ENCODE measurements at regions not wholly inside any gene's neighbourhood (a gene's known extent, or its start where the extent isn't known, plus 50 kb on each side); places are given as distances from the start of the nearest gene placed in this dataset.

DNA sequence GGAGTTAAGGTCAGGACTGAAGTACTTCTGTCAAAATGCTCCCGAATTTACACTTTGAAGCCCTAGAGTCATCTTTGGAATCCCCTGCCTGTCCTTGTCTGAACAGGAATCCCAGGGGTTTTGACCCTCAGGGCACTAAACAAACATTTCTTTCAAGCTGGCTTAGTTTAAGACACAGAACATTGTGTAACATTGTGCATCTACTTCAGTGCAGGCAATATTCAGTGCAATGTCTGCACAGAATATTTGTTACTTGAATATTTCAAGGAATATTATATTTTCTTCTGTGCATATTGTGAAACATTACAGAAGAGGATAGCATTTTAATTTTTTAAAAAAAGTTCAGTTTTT lies 763.4 kb downstream of the PCDH18 start:
- Histone ChIP-seq H3K27me3 (ENCODE audit: control insufficient read depth, insufficient read depth, low read length) (no peaks in the 10 kb centered on the region), H3K9ac (ENCODE audit: low read length) (no peak overlapping the region), H3K9me3 (ENCODE audit: control insufficient read depth, low read depth, low read length) (no peaks in the 10 kb centered on the region), H3K27ac (ENCODE audit: low read length) (no peak overlapping the region), H3K4me1 (ENCODE audit: control insufficient read depth, low read depth, low read length) (peaks cover 2% of the 10 kb centered on the region), H3K36me3 (ENCODE audit: control insufficient read depth, low read depth, low read length) (no peaks in the 10 kb centered on the region), H3K4me3 (ENCODE audit: low read length) (no peak overlapping the region)

DNA sequence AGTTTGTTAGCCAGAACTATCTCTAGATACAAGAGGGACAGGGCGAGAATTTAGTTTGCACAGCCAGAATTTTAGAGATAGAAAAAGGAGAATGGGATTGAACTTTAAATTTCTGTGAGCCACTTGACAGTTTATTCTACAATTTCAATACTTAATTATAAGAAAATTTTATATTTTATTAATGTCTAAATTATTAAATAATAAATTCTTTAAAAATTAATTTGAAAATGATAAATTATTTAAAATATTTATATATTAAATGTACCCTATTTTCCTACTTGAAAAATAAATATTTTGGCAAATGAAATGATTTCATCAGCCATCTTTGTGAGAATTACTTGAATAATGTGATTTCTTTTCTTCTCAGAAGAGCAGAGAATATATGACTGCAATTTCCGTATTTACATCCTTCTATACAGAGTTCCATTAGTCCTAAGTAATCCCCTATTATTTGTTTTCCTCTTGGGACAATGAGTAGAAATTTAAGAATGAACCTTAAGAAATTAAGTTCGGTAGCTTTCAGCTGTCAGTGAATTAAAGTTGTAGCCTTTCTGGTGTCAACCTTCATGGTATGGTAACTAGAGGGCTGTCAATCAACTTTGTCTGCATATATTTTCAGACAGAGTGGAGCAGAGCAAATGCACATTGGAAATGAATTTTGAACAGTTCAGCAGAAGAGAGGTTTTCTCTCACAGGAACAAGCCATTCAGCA lies 763.9 kb downstream of the PCDH18 start:
- Histone ChIP-seq H3K4me3 (ENCODE audit: low read length) (no peak overlapping the region), H3K9me3 (ENCODE audit: control insufficient read depth, low read depth, low read length) (no peaks in the 10 kb centered on the region), H3K4me1 (ENCODE audit: control insufficient read depth, low read depth, low read length) (peaks cover 5% of the 10 kb centered on the region), H3K27me3 (ENCODE audit: control insufficient read depth, insufficient read depth, low read length) (no peaks in the 10 kb centered on the region), H3K36me3 (ENCODE audit: control insufficient read depth, low read depth, low read length) (no peaks in the 10 kb centered on the region), H3K9ac (ENCODE audit: low read length) (no peak overlapping the region), H3K27ac (ENCODE audit: low read length) (no peak overlapping the region)

DNA sequence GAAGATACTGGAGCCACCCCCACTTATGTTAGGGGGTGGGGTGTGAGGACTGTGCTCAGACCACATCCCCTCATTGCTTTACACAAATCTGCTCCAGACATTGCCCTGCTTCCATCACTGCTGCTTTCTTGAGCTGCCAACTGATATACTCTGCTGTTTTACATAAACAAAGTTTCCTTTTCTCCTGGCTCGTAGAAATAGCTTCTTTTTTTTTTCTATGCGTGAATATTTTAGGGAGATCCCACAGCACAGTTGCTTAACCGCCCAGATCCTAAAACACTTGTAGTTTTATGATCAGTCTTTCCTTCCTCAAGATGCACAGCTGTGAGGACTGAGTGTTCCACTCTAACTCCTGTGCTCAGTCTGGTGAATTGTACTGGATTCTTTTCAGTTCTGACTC lies 768.4 kb downstream of the PCDH18 start:
- Histone ChIP-seq H3K36me3 (ENCODE audit: control insufficient read depth, low read depth, low read length) (no peaks in the 10 kb centered on the region), H3K9me3 (ENCODE audit: control insufficient read depth, low read depth, low read length) (no peaks in the 10 kb centered on the region), H3K27ac (ENCODE audit: low read length) (no peak overlapping the region), H3K4me3 (ENCODE audit: low read length) (no peak overlapping the region), H3K4me1 (ENCODE audit: control insufficient read depth, low read depth, low read length) (peaks cover 5% of the 10 kb centered on the region), H3K27me3 (ENCODE audit: control insufficient read depth, insufficient read depth, low read length) (no peaks in the 10 kb centered on the region), H3K9ac (ENCODE audit: low read length) (no peak overlapping the region)

DNA sequence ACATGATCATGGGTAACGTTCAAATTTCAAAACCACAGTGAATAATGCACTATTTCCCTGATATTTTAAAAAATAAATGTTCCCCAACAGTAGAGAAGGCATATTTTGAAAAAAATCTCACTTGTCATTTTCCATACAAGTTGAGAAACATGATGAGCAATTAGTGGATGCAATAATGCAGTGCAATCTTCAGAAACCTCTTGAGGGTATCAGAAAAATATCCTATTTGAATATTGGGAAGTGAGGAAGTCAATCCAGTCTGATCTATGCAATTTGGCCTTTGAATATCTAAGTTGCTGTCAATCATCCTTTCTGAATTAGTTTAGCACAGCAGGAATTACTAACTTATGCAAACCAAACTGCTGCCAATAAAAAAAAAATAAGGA lies 776.8 kb downstream of the PCDH18 start:
- no peak overlapping the region for H3K27ac ChIP-seq (ENCODE audit: low read length)
- H3K4me1 ChIP-seq (ENCODE audit: control insufficient read depth, low read depth, low read length): peaks cover 34% of the 10 kb centered on the region
- no peak overlapping the region for H3K4me3 ChIP-seq (ENCODE audit: low read length)
- no peaks in the 10 kb centered on the region for H3K36me3 ChIP-seq (ENCODE audit: control insufficient read depth, low read depth, low read length)
- H3K9me3 ChIP-seq (ENCODE audit: control insufficient read depth, low read depth, low read length): no peaks in the 10 kb centered on the region
- no peaks in the 10 kb centered on the region for H3K27me3 ChIP-seq (ENCODE audit: control insufficient read depth, insufficient read depth, low read length)
- H3K9ac ChIP-seq (ENCODE audit: low read length): no peak overlapping the region

DNA sequence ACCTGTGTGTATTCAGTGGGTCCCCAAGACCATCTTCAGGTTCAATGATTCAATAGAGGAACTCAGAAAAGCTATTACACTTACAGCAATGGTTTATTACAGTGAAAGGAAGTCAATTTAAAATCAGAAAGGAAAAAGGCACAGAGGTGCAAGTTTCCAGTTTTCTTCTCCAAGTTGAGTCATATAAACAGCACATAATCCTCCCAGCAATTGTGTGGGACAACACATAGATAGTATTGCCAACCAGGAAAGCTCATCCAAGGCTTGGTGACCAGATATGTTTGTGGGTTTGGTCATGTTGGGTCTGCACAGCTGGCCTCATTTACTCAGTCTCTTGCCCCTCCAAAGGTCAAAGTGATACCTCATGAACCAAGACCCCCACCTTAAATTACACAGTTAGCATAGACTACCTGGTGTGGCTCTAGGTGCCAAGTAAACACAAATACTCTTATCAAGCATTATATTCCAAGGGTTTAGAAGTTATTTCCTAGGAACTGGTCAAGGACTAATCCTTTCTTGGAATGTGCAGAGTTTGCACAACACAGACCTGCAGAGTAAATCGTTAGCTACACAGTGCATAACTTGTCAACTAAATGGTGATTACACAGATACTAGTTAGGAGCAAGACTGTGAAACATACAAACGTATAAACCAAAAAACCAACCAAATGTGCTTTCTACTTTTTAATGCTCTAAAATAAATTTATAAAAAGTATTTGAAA lies 777.3 kb downstream of the PCDH18 start:
- Histone ChIP-seq H3K27ac (ENCODE audit: low read length) (no peak overlapping the region), H3K9me3 (ENCODE audit: control insufficient read depth, low read depth, low read length) (peaks cover under 1% of the 10 kb centered on the region), H3K9ac (ENCODE audit: low read length) (no peak overlapping the region), H3K27me3 (ENCODE audit: control insufficient read depth, insufficient read depth, low read length) (no peaks in the 10 kb centered on the region), H3K4me1 (ENCODE audit: control insufficient read depth, low read depth, low read length) (peaks cover 34% of the 10 kb centered on the region), H3K4me3 (ENCODE audit: low read length) (no peak overlapping the region), H3K36me3 (ENCODE audit: control insufficient read depth, low read depth, low read length) (no peaks in the 10 kb centered on the region)

DNA sequence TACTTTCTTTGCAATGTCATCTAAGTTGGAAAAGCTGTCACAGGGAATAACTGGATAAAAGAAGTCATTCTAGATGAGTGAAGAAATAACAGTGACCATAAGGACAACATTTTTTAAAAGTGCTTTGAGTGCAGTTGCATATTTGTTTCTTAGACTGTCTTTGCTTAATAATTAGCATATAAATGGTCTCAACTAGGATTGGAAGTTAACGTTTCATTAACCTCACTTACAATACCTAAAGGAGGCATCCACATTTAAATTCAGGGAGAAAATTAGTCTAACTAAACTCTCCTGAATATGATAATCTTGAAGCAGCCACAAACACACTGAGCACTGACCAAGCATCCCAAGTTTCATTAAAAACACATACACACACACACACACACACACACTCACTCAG lies 780.7 kb downstream of the PCDH18 start:
- Histone ChIP-seq H3K9ac (ENCODE audit: low read length) (peak overlapping the region; percentile 33), H3K27ac (ENCODE audit: low read length) (peak overlapping the region; percentile 64), H3K36me3 (ENCODE audit: control insufficient read depth, low read depth, low read length) (no peaks in the 10 kb centered on the region), H3K27me3 (ENCODE audit: control insufficient read depth, insufficient read depth, low read length) (no peaks in the 10 kb centered on the region), H3K9me3 (ENCODE audit: control insufficient read depth, low read depth, low read length) (peaks cover 15% of the 10 kb centered on the region), H3K4me3 (ENCODE audit: low read length) (no peak overlapping the region), H3K4me1 (ENCODE audit: control insufficient read depth, low read depth, low read length) (peaks cover 28% of the 10 kb centered on the region)

DNA sequence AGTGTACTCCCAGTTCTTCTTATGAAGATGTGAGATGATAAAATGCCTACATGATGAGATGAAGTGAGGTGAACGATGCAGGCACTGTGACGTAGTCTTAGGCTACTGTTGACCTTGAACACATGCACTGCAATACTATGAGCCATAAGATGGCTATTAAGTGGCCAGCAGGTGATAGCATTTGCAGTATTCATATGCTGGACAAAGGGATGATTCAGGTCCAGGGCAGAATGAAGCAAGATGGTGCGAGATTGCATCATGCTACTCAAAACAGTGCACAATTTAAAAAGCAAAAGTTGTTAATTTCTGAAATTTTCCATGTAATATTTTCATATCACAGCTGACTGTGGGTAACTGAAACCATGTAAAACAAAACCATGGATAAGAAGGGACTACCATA lies 781.4 kb downstream of the PCDH18 start:
- H3K9ac ChIP-seq (ENCODE audit: low read length): peak overlapping the region; percentile 33
- peaks cover 28% of the 10 kb centered on the region for H3K4me1 ChIP-seq (ENCODE audit: control insufficient read depth, low read depth, low read length)
- H3K36me3 ChIP-seq (ENCODE audit: control insufficient read depth, low read depth, low read length): no peaks in the 10 kb centered on the region
- H3K27ac ChIP-seq (ENCODE audit: low read length): peak overlapping the region; percentile 64
- H3K4me3 ChIP-seq (ENCODE audit: low read length): no peak overlapping the region
- no peaks in the 10 kb centered on the region for H3K27me3 ChIP-seq (ENCODE audit: control insufficient read depth, insufficient read depth, low read length)
- H3K9me3 ChIP-seq (ENCODE audit: control insufficient read depth, low read depth, low read length): peaks cover 15% of the 10 kb centered on the region

DNA sequence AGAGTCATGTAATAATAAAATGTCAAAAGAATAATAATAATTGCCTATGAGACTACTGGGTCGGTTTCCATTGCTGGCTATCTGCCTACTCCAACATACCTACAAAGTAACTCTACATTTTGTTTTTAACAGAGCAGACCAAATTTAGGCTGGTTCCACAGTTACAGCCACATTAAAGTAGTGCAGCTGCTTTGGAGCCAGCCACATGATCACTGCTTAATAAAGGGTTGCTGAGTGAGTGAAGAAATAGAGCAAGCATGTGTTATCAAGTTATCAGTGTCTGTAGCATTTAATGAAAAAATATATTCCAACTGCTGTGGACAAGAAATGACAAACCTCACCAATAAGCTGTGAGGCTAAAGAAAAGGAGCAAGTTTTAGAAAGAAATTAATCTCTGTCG lies 782.3 kb downstream of the PCDH18 start:
- peaks cover 22% of the 10 kb centered on the region for H3K4me1 ChIP-seq (ENCODE audit: control insufficient read depth, low read depth, low read length)
- H3K4me3 ChIP-seq (ENCODE audit: low read length): no peak overlapping the region
- no peak overlapping the region for H3K9ac ChIP-seq (ENCODE audit: low read length)
- H3K27me3 ChIP-seq (ENCODE audit: control insufficient read depth, insufficient read depth, low read length): no peaks in the 10 kb centered on the region
- H3K36me3 ChIP-seq (ENCODE audit: control insufficient read depth, low read depth, low read length): no peaks in the 10 kb centered on the region
- H3K27ac ChIP-seq (ENCODE audit: low read length): no peak overlapping the region
- peaks cover 15% of the 10 kb centered on the region for H3K9me3 ChIP-seq (ENCODE audit: control insufficient read depth, low read depth, low read length)

DNA sequence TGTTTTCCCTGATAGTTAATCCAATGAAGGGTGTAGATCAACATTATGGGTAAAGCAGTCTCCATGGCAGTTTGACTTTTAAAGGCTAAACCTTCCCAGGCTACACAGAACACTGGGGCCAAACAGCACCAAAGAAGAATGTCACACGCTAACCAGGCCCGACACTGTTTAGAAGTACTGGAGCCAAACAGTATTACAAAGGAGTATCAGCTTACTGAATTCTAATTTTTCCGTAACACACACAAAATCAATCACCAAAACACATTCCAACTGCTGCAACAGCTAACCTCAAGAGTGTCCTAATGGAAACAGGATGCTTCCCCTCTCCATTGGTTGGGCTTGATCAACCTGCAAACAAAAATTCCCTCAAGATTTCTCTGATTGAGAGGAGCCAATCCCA lies 783.5 kb downstream of the PCDH18 start:
- no peaks in the 10 kb centered on the region for H3K36me3 ChIP-seq (ENCODE audit: control insufficient read depth, low read depth, low read length)
- H3K9me3 ChIP-seq (ENCODE audit: control insufficient read depth, low read depth, low read length): peaks cover 18% of the 10 kb centered on the region
- H3K27ac ChIP-seq (ENCODE audit: low read length): no peak overlapping the region
- H3K4me1 ChIP-seq (ENCODE audit: control insufficient read depth, low read depth, low read length): peaks cover 17% of the 10 kb centered on the region
- H3K27me3 ChIP-seq (ENCODE audit: control insufficient read depth, insufficient read depth, low read length): no peaks in the 10 kb centered on the region
- no peak overlapping the region for H3K9ac ChIP-seq (ENCODE audit: low read length)
- no peak overlapping the region for H3K4me3 ChIP-seq (ENCODE audit: low read length)

DNA sequence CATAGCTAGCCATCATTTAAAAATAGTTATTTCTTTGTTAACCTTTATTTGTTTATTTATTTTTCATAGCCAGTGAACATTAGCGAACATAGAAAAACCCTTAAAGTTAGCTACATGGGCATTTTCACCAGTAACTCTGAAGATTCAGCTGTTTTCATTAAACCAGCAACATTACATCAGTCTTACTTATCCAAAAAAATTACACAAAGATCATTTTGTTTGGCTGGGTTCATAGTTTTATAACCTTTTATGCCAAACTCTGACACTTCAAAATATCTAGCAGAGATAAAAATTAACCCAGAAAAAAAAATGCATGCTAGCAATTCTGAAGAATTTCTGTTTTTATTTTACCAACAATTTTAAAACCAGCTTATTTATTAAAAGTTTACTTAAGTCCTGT lies 784.1 kb downstream of the PCDH18 start:
- H3K4me1 ChIP-seq (ENCODE audit: control insufficient read depth, low read depth, low read length): peaks cover 17% of the 10 kb centered on the region
- H3K9me3 ChIP-seq (ENCODE audit: control insufficient read depth, low read depth, low read length): peaks cover 24% of the 10 kb centered on the region
- no peaks in the 10 kb centered on the region for H3K27me3 ChIP-seq (ENCODE audit: control insufficient read depth, insufficient read depth, low read length)
- H3K36me3 ChIP-seq (ENCODE audit: control insufficient read depth, low read depth, low read length): no peaks in the 10 kb centered on the region
- H3K4me3 ChIP-seq (ENCODE audit: low read length): no peak overlapping the region
- H3K27ac ChIP-seq (ENCODE audit: low read length): no peak overlapping the region
- H3K9ac ChIP-seq (ENCODE audit: low read length): no peak overlapping the region

DNA sequence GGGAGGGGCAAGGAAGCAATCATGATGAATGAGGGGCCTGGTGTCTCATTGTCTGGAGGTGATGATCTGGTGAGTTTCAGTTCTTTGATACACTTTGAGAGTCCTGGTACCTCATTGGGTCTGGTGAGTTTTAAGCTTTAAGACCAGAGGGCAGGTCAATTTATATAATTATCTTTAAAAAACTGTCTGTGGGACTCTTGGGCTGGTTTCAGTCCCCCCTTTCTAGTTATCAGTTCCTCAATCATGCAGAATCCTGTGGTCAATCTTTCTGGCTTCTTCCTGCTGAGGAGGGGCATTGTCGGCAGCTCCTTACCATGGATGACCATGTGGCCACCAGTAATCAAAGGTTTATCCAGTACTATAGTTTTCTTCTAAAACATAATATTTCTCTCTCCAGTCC lies 789.1 kb downstream of the PCDH18 start:
- no peaks in the 10 kb centered on the region for H3K4me1 ChIP-seq (ENCODE audit: control insufficient read depth, low read depth, low read length)
- no peak overlapping the region for H3K4me3 ChIP-seq (ENCODE audit: low read length)
- peaks cover 14% of the 10 kb centered on the region for H3K9me3 ChIP-seq (ENCODE audit: control insufficient read depth, low read depth, low read length)
- H3K27ac ChIP-seq (ENCODE audit: low read length): no peak overlapping the region
- H3K27me3 ChIP-seq (ENCODE audit: control insufficient read depth, insufficient read depth, low read length): no peaks in the 10 kb centered on the region
- H3K9ac ChIP-seq (ENCODE audit: low read length): no peak overlapping the region
- no peaks in the 10 kb centered on the region for H3K36me3 ChIP-seq (ENCODE audit: control insufficient read depth, low read depth, low read length)

DNA sequence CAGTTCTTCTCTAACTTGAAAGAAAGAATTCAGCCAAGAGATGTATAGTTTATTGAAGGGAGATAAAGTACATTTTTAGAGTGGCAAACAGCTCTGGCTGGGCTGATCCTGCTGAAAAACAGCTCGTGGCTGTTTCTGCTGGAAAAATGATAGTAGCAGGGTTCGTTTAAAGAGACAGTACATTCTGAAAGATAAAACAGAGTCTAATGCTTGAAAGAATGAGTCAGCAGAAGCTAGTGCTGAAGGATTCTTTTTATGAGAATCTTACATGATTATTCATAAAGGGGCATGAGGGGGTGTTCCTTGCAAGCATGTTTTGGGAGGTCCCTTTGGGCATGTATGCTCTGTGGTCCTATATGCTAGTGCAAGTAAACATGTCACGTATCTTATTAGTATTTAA lies 790.0 kb downstream of the PCDH18 start:
- peaks cover 11% of the 10 kb centered on the region for H3K9me3 ChIP-seq (ENCODE audit: control insufficient read depth, low read depth, low read length)
- no peak overlapping the region for H3K27ac ChIP-seq (ENCODE audit: low read length)
- H3K9ac ChIP-seq (ENCODE audit: low read length): no peak overlapping the region
- H3K36me3 ChIP-seq (ENCODE audit: control insufficient read depth, low read depth, low read length): no peaks in the 10 kb centered on the region
- no peaks in the 10 kb centered on the region for H3K4me1 ChIP-seq (ENCODE audit: control insufficient read depth, low read depth, low read length)
- no peak overlapping the region for H3K4me3 ChIP-seq (ENCODE audit: low read length)
- H3K27me3 ChIP-seq (ENCODE audit: control insufficient read depth, insufficient read depth, low read length): no peaks in the 10 kb centered on the region
